HG03108 (cell line): ENCODE measurements at regions not wholly inside any gene's neighbourhood (a gene's known extent, or its start where the extent isn't known, plus 50 kb on each side); places are given as distances from the start of the nearest gene placed in this dataset.

Source experiments
- ATAC-seq: cut with Tn5 transposase; IDR thresholded peaks from one replicate; pipeline ENCODE4 v1.9.1; 2021; ENCODE audit warnings: moderate library complexity; ENCODE audit not compliant: unreplicated experiment

DNA sequence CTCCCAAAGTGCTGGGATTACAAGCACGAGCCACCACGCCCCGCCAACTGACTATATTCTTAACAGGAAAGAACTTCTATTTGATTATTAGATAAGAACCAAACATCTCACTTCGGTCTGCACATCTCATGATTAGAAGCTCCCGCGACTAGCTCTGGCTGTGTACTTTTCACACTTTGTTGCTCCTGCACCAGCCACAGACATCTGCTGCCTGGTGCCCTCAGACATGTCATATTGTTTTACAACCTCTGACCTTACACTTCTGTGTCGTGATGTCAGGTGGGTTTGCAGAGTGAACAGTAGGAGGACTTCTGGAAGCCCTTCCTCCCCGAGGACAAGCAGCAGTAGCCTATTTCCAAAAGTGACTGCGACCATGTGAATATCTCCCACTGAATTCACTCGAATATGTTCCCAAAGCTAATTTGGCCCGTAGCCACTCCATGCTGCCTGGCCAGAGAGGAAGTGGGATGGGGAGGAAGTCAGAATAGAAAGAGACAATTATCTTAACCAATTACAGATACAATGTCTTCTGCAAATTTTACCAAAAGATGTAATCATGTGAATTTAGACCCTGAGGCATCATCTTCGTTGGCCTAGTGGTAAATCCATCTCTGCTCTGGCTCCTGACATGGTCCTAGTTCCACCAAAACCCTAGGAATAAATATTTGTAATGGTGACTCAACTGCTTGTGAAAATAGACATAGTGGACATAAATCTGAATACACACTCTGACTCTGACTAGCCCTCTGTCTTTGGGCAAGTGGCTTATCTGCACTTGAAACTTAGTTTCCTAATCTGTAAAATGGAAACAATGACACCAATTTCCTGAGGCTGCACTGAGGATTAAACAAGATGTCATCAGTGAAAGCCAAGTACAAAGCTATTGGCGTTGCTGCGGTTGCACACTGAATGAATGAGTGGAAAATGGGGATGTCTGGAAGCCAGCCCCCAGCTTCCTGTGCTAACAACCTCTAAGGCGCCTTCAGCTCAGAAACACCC, 406.1 kb downstream of the LRATD1 start:
- no peak for ATAC-seq

DNA sequence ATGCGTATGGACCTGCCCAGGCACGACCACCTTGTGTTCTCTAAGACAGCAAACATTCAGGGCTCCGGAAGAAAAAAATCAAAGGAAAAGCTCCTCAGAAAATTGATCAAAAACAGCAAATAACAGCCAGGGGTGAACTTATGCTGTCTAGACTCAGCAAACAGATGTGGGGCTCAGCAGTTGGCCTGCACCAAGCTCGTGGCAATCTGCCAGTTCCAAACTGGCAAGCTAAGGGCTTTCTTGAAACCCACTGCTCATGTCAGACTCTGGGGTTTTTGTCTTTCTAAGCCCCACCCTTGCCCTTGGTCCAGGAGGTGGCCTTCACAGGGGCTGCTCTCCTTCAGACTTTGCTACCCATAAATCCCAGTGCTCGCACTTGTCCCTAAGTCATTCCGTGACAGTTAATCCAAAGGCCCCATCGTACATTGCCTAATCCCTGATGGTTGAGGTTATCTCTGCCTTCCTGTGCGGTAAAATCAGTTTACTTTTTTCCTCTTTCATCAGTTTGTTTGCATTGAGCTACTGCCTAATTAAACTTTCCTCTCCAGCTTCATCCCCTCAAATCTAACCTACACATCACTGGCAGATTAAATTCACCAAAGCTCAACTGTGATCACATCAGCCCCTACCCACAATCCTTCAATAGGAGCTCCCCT, 408.0 kb downstream of the LRATD1 start:
- ATAC-seq = no peak

DNA sequence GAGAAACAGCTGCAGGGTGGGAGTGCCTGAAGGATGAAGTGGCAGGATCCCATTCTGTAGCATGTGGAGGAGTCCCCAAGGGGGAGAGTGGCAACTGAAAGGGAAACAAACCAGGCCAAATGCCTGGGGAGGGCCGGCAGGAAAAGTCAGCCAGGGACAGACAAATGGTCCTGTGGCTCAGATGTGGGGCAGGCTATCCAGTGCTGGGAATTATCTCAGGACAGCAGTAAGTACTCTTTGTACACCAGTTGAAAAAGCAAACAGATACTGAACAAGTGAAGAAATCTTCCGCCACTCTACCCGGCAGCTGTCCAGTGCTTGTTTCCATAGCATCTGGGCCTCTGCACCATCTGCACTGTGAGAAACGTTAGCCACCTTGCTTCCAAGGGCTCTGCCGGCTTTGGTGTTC, 408.9 kb downstream of the LRATD1 start:
- no peak for ATAC-seq

DNA sequence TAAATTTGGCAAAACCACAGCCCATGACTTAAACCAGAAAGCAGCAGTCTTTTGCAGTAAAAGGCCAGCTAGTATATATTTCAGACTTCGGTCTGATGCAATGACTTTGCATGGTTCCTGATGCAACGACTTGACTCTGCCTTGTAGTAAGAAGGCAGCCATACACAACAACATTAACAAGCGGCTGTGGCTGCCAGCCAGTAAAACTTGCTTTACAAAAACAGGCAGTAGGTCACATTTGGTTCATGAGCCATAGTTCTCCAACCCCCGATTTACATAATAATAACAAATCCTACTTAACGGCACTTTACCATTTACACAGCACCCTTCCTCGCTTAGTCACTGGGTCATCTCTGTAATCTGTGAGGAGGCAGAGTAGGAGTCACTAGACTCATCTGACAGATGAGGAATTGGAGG, 410.3 kb downstream of the LRATD1 start:
- ATAC-seq = no peak

DNA sequence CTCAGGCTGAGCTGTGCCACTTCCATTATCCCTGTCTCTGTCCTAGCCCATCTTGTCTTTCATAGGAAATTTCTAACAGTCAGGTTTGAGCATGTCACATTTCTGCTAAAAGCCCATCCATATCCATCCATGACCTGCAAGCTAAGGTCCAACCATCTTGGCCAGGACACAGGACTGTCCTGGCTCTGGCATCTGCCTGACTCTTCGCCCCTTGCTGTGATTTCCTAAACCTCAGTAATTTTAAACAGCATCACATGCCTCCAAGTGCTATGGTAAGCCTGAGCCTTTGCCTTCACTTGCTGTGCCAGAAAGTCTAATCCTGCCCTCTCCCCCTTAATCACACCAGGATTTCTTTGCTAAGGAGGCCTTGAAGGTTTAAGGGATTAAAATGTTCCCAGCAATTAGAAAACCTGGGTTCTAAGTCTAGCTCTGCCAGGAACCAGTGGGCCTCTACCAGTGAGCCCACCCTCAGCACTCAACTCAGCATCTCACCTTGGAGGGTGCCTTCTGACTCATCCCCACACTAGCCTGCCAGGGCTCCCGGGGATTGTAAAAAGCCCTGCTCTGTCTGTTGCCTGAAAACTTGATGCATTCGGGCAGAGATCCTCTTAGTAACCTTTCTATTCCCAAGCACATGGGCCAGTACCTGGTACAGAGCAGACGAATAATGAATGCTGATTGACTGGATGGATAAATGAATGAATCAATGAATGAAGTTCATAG, 411.0 kb downstream of the LRATD1 start:
- no peak for ATAC-seq

DNA sequence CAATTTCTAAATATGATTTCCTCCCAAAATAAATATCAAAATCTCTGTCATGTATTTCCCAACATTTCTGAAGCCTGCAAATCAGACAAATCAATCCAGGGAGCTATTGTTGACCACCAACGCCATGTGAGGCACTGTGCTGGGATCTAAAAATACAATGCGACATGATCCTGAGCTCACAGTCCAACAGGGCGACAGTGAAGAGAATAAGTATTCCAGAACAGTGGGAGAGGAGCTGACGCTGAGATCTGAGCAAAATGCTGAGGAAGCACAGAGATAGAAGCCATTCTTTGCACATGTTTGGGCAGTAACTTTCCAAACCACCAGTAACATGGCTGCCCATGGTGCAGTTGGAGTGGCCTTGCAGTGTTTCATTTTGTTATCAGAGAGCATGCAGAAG, 412.5 kb downstream of the LRATD1 start:
- ATAC-seq = no peak

DNA sequence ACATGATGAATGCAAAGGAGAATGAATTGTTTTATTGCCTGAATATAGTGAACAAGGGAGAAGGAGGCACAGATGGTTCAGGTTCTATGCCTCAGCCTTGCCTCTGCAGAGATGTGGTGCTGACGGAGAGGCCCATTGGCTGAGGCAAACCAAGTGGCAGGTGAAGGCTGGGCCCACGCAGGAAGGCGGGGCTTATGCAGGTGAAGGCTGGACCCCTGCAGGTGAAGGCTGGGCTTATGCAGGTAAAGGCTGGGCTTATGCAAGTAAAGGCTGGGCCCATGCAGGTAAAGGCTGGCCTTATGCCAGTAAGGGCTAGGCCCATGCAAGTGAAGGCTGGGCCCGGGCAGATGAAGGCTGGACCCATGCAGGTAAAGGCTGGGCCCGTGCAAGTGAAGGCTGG, 414.7 kb downstream of the LRATD1 start:
- ATAC-seq = no peak

DNA sequence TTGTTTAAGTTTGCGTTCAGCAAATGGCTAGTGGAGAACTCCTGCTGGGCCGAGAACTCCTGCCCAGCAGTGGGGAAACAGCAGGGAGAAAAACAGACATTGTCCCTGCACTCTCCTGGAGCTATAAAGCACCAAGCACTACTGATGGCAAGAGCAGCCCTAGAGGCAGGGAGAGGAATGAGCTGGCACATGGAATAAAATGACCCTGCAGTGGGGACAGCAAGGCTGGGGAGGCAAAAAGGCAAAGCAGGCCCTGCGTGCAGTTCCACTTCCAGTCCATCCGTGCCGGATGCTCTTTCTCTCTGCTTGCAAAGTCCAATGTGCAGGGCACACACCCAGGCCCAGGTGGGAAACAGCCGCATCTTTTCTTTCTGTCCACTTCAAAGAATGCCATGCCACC, 415.5 kb downstream of the LRATD1 start:
- ATAC-seq = no peak

DNA sequence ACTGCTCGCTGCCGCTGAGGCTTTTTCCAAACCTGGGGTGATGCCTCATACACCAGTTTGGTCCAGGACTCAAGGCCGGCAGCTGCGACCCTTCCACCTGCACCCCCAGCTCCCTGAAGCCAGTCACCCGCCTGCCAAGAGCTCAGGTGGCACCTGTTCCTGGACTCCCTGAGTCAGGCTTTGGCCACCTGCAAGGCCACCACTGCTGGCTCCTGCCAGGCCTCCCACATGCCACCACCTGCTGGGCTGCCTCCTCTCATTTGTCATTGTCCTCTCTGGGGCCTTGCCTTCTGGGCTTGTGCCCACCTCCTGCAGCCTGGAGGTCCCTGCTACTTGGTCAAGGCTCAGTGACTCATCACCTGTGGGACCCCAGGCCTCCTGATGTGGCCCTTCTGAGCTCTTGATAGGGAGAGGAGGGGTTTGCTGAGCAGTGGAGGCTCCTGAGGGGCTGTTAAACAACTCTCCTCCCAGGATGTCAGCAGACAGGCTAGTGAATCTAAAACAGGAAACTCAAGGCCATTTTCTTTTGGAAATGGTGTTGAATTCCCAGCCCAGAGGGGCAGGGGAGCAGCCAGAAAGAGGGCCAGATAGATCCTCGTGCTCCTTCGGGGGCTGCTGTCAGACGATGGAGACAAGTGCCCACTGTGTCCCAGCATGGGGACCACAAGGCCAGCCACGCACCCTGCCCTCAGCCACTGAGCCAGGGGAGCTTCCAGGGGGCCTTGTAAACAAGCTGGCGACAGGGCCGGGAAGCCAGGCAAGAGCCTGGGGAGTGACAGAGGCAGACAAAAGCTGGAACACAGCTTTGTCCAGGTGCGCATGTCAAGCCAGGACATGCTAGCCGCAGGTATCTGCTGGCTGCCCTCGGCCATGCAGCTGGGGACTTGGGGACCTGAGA, 416.8 kb downstream of the LRATD1 start:
- no peak for ATAC-seq

DNA sequence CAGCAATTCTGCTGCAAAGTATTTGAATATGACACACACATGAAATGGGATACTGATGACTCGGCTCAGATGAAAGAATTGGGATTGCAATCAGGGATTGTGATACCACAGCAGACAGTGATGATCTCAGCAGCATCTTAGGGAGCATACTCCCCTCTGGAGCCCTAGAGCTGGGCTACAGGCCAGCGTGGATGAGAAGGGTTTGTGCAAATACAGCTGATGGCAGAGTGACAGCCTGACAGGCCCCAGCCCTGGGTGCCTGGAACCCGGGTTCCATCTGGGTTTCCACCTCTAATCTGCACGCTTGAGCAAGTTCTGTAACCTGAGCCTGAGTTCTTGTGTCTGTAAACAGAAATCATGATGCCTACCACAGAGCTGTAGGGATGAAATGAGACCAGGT, 418.0 kb downstream of the LRATD1 start:
- no peak for ATAC-seq

DNA sequence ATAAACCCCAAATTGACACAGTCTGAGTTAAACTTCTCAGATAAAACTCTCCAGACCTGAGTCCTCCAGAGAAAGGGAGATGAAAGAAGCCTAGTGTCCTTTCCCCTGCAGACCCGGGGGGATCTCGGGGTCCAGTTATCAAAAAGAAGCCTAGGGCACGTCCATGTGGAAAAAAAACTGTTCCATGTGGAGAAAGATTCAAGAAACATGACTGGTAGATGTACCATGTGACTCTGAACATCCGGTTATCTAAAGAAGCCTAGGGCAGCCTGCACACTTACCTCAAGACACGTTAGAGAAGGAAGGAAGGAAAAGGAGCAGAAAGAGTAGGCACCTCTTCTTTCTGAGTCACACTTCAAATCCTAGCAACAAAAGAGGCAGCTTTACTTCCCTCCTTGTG, 421.0 kb downstream of the LRATD1 start:
- ATAC-seq = no peak

DNA sequence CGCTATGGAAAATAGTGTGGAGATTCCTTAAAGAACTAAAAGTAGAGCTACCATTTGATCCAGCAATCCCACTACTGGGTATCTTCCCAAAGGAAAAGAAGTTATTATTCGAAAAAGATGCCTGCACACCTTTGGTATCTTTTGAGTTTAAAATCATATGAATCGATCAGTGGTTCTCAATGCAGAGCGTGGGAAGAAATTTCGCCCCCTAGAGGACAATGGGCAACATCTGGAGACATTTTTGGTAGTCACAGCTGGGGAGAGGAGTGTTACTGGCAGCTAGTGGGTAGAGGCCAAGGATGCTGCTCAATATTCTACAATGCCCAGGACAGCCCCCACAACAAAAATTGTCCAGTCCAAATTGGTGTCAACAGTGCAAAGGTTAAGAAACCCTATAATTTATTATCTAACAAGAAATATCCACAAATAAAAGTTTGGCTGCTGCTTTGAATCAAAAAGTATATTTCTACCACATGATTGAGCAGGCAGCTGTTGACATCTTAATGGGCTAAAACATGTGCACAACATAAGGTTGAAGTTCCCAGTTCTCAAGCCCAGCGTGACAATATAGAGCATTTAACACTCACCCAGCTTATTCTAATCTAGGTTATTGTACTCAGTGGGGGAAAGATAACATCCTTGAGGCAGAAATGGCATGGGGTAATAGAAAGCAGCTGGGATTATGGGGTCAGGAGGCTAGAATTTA, 425.7 kb downstream of the LRATD1 start:
- no peak for ATAC-seq

DNA sequence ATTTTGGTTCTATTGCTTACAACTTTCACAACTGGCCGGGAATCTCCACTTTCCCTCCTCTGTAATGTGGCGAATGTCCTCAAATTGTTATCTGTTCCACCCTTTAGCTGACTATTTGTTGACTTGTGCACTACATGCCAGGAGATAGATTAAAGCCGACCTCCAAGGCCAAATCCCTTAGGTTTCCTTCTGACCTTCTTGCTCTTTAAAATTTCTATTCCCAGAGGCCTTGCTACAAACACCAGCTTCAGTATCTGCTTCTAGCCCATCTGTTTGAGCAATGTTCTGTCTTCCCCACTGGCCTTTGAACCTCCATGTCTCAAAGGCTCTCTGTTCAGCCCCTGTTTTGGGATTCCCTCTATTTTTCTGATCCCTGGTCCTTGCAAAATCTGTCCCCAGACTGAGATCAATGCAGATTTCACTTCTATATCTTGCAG, 426.2 kb downstream of the LRATD1 start:
- ATAC-seq = no peak

DNA sequence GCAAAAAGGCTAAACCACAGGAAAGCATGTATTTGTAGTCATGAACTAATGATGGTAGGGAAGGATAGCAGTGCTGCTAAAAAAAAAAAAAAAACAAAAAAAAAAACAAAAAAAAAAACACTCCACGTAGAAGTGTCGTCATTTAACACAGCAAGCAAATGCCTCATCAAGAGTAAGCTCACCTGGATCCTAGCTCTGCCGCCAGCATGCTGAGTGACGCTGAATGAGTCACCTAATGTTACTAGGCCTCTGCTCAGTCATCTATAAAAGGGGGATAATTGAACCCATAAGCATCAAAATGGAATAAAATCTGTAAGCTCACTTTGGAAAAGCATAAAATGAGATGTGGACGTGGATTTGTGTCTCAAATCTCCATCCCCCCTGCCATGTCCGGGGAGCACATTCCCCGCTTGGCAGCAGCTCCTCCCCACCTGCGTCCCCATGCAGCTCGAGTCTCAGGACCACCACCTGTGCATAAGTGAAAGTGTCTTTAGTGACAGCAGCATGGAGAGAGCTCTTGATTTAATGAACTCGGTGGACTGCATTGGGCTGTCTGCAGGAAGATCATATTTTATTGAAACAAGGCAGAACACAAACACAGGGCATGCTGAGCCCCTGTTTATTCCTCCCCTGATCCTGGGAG, 427.5 kb downstream of the LRATD1 start:
- no peak for ATAC-seq

DNA sequence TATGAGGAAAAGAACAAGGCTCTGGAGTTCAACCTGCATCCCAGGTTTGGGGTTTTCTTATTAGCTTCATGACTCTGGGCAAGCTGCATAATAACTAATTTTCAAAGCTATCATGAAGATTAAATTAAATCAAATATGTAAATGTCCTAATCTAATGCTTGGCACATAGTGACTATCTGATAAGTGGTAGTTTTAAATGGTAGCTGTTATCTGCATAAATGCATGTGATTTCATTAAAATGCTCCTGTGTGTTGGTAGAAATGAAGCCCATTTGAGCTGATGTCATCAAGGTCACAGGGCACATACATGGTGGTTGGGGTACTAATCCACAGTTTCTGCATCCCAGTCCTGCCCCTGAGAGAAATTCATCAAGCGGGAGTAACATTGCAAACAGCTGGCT, 428.8 kb downstream of the LRATD1 start:
- no peak for ATAC-seq

DNA sequence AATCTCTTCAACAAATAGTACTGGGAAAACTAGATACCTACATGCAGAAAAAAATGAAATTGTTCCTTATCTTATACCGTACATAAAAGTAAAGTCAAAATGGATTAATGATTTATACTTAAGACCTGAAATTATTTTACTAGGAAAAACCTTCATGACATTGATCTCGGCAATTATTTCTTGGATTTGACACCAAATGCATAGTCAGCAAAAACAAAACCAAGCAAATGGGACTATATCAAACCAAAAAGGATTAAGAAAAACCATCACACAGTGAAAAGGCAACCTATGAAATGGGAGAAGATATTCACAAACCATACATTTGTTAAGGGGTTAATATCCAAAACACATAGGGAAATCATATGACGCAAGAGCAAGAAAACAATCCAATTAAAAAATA, 433.6 kb downstream of the LRATD1 start:
- ATAC-seq = no peak

DNA sequence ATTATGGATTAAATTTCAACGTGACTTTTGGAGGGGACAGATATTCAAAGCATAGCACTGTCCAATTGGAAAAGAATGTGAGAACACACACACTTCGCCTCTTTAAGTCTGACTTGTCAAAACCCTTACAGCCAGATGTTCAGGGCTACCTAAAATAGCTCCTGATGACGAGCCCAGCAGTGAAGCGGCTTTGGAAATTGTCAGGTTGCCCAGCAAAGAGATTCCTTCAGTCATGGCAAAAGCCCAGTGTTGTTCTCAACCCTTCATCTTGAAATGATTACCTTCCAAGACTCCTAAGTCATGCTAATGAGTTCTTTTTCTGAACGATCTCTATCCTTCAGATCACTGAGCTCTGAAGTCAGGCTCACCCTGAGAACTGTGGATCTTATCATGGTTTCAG, 436.6 kb downstream of the LRATD1 start:
- ATAC-seq = no peak

DNA sequence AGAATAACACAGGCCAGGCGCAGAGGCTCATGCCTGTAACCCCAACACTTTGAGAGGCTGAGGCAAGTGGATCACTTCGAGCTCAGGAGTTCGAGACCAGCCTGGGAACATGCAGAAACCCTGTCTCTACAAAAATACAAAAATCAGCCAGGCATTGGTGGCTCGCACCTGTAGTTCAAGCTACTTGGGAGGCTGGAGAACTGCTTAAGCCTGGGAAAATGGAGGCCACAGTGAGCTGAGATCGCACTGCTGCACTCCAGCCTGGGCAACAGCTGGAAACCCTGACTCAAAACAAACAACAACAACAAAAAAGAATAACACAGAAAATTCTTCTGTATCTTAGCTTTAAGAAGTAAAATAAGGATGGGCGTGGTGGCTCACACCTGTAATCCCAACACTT, 440.3 kb downstream of the LRATD1 start:
- no peak for ATAC-seq

DNA sequence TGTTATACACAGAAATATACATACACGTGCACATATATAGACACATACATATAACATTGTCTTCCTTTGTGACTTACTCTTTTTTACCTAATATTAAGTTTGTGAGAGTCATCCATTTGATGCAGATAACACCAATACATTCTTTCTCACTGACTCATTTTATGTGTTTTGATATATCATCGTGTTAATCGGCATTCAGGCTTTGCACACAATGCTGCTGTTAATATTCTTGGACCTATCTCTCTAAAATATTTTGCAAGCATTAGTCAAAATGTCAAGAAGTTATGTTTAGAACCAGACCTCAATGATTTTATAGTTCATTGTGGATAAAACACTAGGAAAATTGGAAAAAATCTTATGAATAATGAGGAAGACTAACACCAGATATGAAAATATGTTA, 441.1 kb downstream of the LRATD1 start:
- no peak for ATAC-seq
